ENCODE measurements at regions not wholly inside any gene's neighbourhood (a gene's known extent, or its start where the extent isn't known, plus 50 kb on each side); places are given as distances from the start of the nearest gene placed in this dataset.

- H3K79me2 ChIP-seq (ENCODE audit: control insufficient read depth, insufficient read depth, low read length): no peaks in the 10 kb centered on the region
- POLR2A ChIA-PET: no interaction called here
- ATAC-seq (no peak), DNase-seq (ENCODE audit: extremely low read depth in 1 of 4, low spot score in 3 of 4) (no peak), FAIRE-seq (no peak)
- no peaks in the 10 kb centered on the region for H3K9me1 ChIP-seq (ENCODE audit: control insufficient read depth, insufficient read depth, low read length)
- H3K9me3 ChIP-seq (replicated peaks; ENCODE audit: control insufficient read depth, insufficient read depth, low read depth, low read length): no peaks in the 10 kb centered on the region; the same call in 1 of the 2 replicates
- H3K27me3 ChIP-seq (ENCODE audit: control insufficient read depth in 2 of 2, insufficient read depth in 2 of 2, low read length in 2 of 2): no peaks in the 10 kb centered on the region
- H3K4me2 ChIP-seq (ENCODE audit: insufficient read depth, low read length): no peak overlapping the region
- H3K27ac ChIP-seq (ENCODE audit: extremely low read depth, low read depth, low read length): no peak overlapping the region
- no peak for TF ChIP-seq DLX4 (CRISPR knock-in tag; IDR thresholded peaks at IDR 0.05)
- no peak for TF ChIP-seq CSDE1 (IDR thresholded peaks at IDR 0.05)
- TF ChIP-seq CHD4 (IDR thresholded peaks at IDR 0.05; ENCODE audit: insufficient read depth, insufficient replicate concordance, low read depth, low read length, poor library complexity, severe bottlenecking): no peak
- TF ChIP-seq, protein P1, sequence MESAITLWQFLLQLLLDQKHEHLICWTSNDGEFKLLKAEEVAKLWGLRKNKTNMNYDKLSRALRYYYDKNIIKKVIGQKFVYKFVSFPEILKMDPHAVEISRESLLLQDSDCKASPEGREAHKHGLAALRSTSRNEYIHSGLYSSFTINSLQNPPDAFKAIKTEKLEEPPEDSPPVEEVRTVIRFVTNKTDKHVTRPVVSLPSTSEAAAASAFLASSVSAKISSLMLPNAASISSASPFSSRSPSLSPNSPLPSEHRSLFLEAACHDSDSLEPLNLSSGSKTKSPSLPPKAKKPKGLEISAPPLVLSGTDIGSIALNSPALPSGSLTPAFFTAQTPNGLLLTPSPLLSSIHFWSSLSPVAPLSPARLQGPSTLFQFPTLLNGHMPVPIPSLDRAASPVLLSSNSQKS (CRISPR knock-in tag; IDR thresholded peaks at IDR 0.05): no peak
- no peak overlapping the region for H3K9ac ChIP-seq (ENCODE audit: insufficient read depth in 1 of 2, low read depth in 2 of 2, low read length in 2 of 2)
- H4K20me1 ChIP-seq (replicated peaks; ENCODE audit: control insufficient read depth, insufficient read depth, low read length): no peaks in the 10 kb centered on the region
- CTCF ChIA-PET (ENCODE audit: low intra/inter-chr PET ratio): no interaction called here
- WGBS (ENCODE audit: insufficient coverage, low coverage, missing lambda C conversion rate): 6% methylated on average over 8 of the region's 8 CpGs
- H3K36me3 ChIP-seq (ENCODE audit: control insufficient read depth, insufficient read depth, low read length): no peaks in the 10 kb centered on the region
- H2AFZ ChIP-seq (ENCODE audit: low read depth, low read length): no peak overlapping the region
- H3K4me3 ChIP-seq: no peak overlapping the region
- no TSS peak for BruUV-seq (replicated peaks)
- H3K4me1 ChIP-seq (replicated peaks in 1 of 2; ENCODE audit: control insufficient read depth in 2 of 2, insufficient read depth in 2 of 2, low read length in 2 of 2): no peaks in the 10 kb centered on the region
- intact Hi-C loops (cut with micrococcal nuclease): no loop called here
- in situ Hi-C loops (cut with MboI): no loop called here
Observed at GRCh38 chr11:39786682-39787081, 1672.8 kb downstream of the LRRC4C start.

- intact Hi-C loops (cut with micrococcal nuclease): no loop called here
- TF ChIP-seq THRA (IDR thresholded peaks at IDR 0.05) (no peak), HOXB6 (CRISPR knock-in tag; IDR thresholded peaks at IDR 0.05; ENCODE audit: borderline replicate concordance) (no peak), JUN (IDR thresholded peaks at IDR 0.05; ENCODE audit: borderline replicate concordance, low read depth, low read length) (no peak), JUN (CRISPR knock-in tag; IDR thresholded peaks at IDR 0.05; ENCODE audit: borderline replicate concordance) (no peak), LARP7 (IDR thresholded peaks at IDR 0.05) (no peak)
- TF ChIP-seq, protein P2, sequence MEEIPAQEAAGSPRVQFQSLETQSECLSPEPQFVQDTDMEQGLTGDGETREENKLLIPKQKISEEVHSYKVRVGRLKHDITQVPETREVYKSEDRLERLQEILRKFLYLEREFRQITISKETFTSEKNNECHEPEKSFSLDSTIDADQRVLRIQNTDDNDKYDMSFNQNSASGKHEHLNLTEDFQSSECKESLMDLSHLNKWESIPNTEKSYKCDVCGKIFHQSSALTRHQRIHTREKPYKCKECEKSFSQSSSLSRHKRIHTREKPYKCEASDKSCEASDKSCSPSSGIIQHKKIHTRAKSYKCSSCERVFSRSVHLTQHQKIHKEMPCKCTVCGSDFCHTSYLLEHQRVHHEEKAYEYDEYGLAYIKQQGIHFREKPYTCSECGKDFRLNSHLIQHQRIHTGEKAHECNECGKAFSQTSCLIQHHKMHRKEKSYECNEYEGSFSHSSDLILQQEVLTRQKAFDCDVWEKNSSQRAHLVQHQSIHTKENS (CRISPR knock-in tag; IDR thresholded peaks at IDR 0.05): no peak
Observed at GRCh38 chr11:39786281-39786680, 1673.2 kb downstream of the LRRC4C start.

More at GRCh38 chr11:39786281-39786680, 1673.2 kb downstream of the LRRC4C start:
- CTCF ChIA-PET (ENCODE audit: low intra/inter-chr PET ratio): no interaction called here
- H3K79me2 ChIP-seq (ENCODE audit: control insufficient read depth, insufficient read depth, low read length): no peaks in the 10 kb centered on the region
- no peaks in the 10 kb centered on the region for H3K4me1 ChIP-seq (replicated peaks in 1 of 2; ENCODE audit: control insufficient read depth in 2 of 2, insufficient read depth in 2 of 2, low read length in 2 of 2)
- no peaks in the 10 kb centered on the region for H3K36me3 ChIP-seq (ENCODE audit: control insufficient read depth, insufficient read depth, low read length)
- no peak for FAIRE-seq
- ATAC-seq: no peak
- no peak overlapping the region for H3K4me3 ChIP-seq
- in situ Hi-C loops (cut with MboI): no loop called here
- H3K9me3 ChIP-seq (replicated peaks; ENCODE audit: control insufficient read depth, insufficient read depth, low read depth, low read length): no peaks in the 10 kb centered on the region; the same call in 1 of the 2 replicates
- no peaks in the 10 kb centered on the region for H4K20me1 ChIP-seq (replicated peaks; ENCODE audit: control insufficient read depth, insufficient read depth, low read length)
- H3K27me3 ChIP-seq (ENCODE audit: control insufficient read depth in 2 of 2, insufficient read depth in 2 of 2, low read length in 2 of 2): no peaks in the 10 kb centered on the region
- H3K9ac ChIP-seq (ENCODE audit: insufficient read depth in 1 of 2, low read depth in 2 of 2, low read length in 2 of 2): no peak overlapping the region
- POLR2A ChIA-PET: no interaction called here
- no peak overlapping the region for H3K4me2 ChIP-seq (ENCODE audit: insufficient read depth, low read length)
- BruUV-seq (replicated peaks): no TSS peak
- WGBS (ENCODE audit: insufficient coverage, low coverage, missing lambda C conversion rate): 5% methylated on average over 9 of the region's 9 CpGs
- H3K9me1 ChIP-seq (ENCODE audit: control insufficient read depth, insufficient read depth, low read length): no peaks in the 10 kb centered on the region
- no peak overlapping the region for H3K27ac ChIP-seq (ENCODE audit: extremely low read depth, low read depth, low read length)
- H2AFZ ChIP-seq (ENCODE audit: low read depth, low read length): no peak overlapping the region
- DNase-seq (ENCODE audit: extremely low read depth in 1 of 4, low spot score in 3 of 4): no peak
